HG02588 (cell line): ENCODE measurements at regions not wholly inside any gene's neighbourhood (a gene's known extent, or its start where the extent isn't known, plus 50 kb on each side); places are given as distances from the start of the nearest gene placed in this dataset.

Source experiments
- ATAC-seq: cut with Tn5 transposase; IDR thresholded peaks from one replicate; pipeline ENCODE4 v1.9.1; 2021; ENCODE audit warnings: mild to moderate bottlenecking, moderate library complexity; ENCODE audit not compliant: unreplicated experiment

- no peak for ATAC-seq
Measured at GRCh38 chr14:87879389-87879788, 113.6 kb downstream of the GALC start.

DNA sequence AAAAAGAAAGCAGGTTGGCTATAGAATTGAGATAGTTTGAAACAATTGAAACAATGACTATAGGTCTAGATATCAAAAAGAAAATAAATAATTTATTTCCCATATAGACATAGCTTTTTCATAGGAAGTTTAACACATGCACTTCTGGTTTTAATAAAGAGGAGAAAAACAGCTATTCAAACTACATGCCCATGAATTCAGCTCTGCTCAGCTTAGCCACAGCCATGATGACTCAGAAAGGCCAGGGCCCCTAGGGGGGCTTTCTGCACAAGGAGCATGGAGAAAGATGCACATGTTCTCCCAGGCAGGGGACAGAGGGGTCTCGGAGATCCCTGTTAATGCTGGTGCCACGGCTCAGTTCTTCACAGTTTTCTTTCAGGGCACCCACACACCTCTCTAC lies 114.0 kb downstream of the GALC start:
- no peak for ATAC-seq

DNA sequence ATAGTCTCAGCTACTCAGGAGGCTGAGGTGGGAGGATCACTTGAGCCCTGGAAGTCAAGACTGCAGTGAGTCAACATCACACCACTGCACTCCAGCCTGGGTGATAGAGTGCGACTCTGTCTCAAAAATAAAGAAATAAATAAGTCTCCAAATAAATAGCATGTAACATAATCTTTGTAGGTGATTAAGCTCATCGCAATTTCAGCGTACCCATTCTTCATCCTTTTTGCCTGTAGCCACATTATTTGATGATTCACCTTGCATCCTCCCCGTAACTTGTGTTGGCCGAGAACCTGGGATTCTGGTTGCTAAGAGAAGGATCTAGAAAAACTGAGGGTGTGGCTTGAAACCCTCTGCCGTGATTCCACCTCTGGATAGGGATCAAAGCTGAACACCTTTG lies 115.1 kb downstream of the GALC start:
- ATAC-seq: no peak

- ATAC-seq: no peak
Measured at GRCh38 chr14:87874676-87875075, 118.3 kb downstream of the GALC start.

- no peak for ATAC-seq
Measured at GRCh38 chr14:87873741-87874140, 119.2 kb downstream of the GALC start.

DNA sequence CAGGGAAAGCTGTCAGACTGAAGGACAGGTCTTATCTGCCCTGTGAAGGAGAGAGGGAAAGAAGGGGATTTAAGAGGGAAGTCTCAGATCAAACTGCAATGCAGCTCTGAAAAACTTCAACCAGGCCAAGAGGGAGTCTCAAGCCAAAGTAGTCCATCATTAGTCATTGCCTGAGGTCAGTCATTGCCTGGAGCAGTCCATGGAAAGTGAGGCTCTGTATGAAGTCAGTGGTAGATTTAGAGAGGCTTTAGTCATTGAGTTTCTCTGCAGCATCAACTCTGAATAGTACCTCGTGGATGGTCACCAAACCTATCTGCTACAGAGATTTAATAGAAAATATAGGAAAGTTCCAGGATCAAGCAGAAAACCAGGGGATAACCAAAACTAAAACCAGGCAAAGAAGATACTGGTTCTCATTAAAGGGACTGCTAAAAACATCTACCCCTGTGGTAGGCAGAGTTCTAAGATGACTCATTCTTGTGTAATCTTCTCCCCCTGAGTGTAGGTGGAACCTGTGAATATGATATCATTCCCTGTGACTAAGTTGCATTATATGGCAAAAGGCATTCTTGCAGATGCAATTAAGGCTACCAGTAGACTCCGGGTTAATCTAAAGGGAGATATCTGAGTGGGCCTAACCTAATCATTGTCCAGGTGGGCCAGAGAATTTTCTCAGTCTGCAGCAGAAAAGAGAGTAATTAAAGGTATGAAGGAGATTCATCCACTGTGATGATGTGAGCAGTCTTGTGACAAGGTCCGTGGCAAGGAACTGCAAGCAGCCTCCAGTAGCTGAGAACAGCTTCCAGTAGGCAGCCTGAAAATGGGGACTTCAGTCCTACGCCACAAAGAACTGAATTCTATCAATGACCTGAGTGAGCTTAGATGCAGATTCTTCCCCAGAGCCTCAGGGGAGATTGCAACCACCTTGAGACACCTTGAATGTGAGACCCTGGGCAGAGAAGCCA lies 123.1 kb downstream of the GALC start:
- peak; percentile 72 for ATAC-seq

- no peak for ATAC-seq
Measured at GRCh38 chr14:87868920-87869319, 124.1 kb downstream of the GALC start.

DNA sequence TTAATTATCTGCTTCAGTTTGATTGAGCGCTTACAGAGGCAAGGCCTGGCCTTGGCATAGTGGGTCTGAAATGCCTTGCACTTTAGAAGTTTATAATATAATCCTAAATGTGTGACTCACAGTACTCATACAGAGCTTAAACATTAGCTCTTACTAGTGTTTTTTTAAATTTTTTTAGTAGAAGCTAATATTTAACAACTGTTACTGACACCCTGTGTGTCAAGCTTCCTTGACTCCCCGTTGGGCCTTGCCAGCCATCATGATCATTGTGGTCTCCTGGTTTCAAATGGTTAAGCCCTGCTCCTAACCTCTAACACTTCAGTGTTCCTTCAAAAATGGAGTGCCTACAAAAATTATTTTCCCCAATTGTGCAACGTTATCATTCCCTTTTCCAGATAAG lies 126.9 kb downstream of the GALC start:
- no peak for ATAC-seq

GRCh38 chr14:87864356-87865270 lies 128.4 kb downstream of the GALC start:
- ATAC-seq: no peak

DNA sequence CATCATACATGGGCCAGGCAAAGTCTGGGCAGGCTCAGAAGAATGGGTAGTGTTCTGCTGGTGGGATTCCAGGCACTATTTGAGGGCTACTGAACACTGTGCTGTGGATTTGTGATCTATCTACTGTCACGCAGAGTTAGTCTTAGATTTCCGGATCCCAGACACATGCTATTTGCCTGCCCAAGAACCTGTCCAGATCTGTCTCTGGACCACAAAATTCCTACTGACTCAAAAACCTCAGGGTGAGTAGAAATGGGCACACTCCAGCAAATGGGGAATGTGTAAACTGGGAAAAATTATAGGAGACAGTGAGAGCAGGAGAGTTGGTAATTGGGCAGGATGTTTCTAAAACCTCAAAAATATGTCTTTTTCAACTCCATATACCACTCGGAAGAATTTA lies 129.9 kb downstream of the GALC start:
- no peak for ATAC-seq

- no peak for ATAC-seq
Measured at GRCh38 chr14:87852107-87852506, 140.9 kb downstream of the GALC start.

DNA sequence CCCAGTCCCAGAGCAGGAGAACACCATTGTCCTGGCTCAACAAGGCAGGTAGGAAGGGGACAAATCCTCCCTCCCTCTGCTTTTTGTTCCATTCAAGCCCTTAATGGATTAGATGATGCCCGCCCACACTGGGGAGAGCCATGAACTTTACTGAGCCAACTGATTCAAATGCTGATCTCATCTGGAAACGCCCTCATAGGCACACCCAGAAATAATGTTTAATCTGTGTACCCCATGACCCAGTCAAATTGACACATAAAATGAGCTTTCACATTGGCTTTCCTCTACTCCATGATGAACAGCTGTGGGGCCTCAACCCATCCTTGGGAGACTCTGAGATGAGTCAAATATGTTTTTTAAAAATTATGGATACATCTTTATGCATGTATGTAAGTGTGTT lies 141.8 kb downstream of the GALC start:
- no peak for ATAC-seq

GRCh38 chr14:87847216-87847755 lies 145.7 kb downstream of the GALC start:
- no peak for ATAC-seq

DNA sequence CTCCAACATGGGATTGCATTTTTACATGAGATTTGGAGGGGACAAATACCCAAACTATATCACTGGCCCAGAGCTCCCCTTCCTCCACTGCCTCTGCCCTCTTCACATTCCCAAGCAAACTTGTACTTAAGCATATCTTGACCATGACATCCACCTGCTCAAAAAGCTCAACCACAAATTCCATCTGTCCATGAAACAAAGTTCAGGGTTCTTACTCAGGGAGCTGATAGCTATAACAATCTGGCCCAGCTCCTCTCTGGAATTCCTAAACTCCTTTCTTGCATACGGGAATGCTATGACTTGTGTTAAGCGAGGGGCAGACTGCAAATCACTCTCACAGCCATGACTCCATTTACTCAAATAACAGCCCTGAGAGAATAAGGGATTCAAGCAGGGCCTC lies 152.1 kb downstream of the GALC start:
- ATAC-seq: no peak

GRCh38 chr14:87838931-87839330 lies 154.1 kb downstream of the GALC start:
- no peak for ATAC-seq

- ATAC-seq: no peak
Measured at GRCh38 chr14:87837296-87837695, 155.7 kb downstream of the GALC start.

- ATAC-seq: no peak
Measured at GRCh38 chr14:87834594-87834993, 158.4 kb downstream of the GALC start.

- ATAC-seq: no peak
Measured at GRCh38 chr14:87833026-87833425, 160.0 kb downstream of the GALC start.

DNA sequence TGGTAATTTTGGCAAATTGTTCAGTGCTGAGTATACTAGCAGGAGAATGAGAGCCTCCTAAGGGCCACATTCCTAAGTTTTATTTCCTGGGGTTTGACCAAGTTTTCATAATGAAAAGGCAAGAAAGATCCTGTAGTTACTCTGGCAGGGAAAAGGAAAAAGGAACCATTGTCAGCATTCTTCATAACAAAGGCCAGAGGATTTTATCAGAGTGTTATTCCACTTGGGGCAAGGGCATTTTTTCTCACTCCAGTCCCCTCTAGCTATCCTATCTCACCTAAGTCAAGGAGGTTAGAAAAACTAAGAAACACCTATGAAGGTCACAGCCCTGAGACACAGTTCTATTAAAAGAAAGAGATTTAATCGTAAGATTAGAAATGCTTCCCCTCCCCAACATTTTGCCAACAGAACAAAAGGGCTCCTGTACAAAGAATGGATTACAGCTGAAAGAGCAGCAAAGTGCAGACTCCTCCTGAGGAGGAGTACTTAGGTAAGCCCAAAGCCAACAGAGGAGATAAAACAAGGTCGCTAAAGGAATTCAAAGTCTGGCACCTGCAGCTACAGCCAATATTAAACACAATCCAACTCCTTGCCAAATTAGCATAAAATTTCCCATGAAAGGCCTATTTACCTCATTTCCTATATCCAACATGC lies 162.4 kb downstream of the GALC start:
- ATAC-seq: no peak

GRCh38 chr14:87829543-87829942 lies 163.4 kb downstream of the GALC start:
- no peak for ATAC-seq

- no peak for ATAC-seq
Measured at GRCh38 chr14:87824266-87824665, 168.7 kb downstream of the GALC start.
